ENCODE measurements at regions not wholly inside any gene's neighbourhood (a gene's known extent, or its start where the extent isn't known, plus 50 kb on each side); places are given as distances from the start of the nearest gene placed in this dataset.

GRCh38 chr16:85350146-85350728, 238.0 kb upstream of the CIBAR2 start:
- H3K27me3 Mint-ChIP-seq (ENCODE audit: low read depth in 3 of 3): peaks cover 3 to 13% (median 5%) of the 10 kb centered on the region in 3 donors
- H4K20me1 ChIP-seq (ENCODE audit: insufficient read depth, low read length): no peaks in the 10 kb centered on the region
- WGBS (ENCODE audit: insufficient coverage): 81% methylated on average over 8 of the region's 10 CpGs
- H3K27ac Mint-ChIP-seq: no peak overlapping the region
- H3K27me3 ChIP-seq (ENCODE audit: control insufficient read depth in 2 of 2, insufficient read depth in 2 of 2, low read length in 2 of 2): no peaks in the 10 kb centered on the region
- H3K9me3 Mint-ChIP-seq: peaks cover 0 to 7% (median 2%) of the 10 kb centered on the region in 7 donors
- H3K4me1 Mint-ChIP-seq: no peaks in the 10 kb centered on the region
- H3K4me2 ChIP-seq (replicated peaks; ENCODE audit: extremely low read depth, low read length, poor library complexity, severe bottlenecking): no peak overlapping the region
- H3K36me3 ChIP-seq (replicated peaks in 1 of 2; ENCODE audit: control insufficient read depth in 1 of 2, insufficient read depth in 2 of 2, low read length in 2 of 2): no peaks in the 10 kb centered on the region
- no peaks in the 10 kb centered on the region for H3K4me1 ChIP-seq (ENCODE audit: control insufficient read depth in 1 of 2, insufficient read depth in 2 of 2, low read length in 2 of 2)
- H2AFZ ChIP-seq (ENCODE audit: insufficient read depth, low read depth, low read length, poor library complexity, severe bottlenecking): no peak overlapping the region
- H3K4me3 Mint-ChIP-seq: no peak overlapping the region
- H3K9ac ChIP-seq (ENCODE audit: insufficient read depth, low read length, poor library complexity, severe bottlenecking): no peak overlapping the region
- no peaks in the 10 kb centered on the region for H3K79me2 ChIP-seq (ENCODE audit: insufficient read depth, low read length)
- TF ChIP-seq, protein P1, sequence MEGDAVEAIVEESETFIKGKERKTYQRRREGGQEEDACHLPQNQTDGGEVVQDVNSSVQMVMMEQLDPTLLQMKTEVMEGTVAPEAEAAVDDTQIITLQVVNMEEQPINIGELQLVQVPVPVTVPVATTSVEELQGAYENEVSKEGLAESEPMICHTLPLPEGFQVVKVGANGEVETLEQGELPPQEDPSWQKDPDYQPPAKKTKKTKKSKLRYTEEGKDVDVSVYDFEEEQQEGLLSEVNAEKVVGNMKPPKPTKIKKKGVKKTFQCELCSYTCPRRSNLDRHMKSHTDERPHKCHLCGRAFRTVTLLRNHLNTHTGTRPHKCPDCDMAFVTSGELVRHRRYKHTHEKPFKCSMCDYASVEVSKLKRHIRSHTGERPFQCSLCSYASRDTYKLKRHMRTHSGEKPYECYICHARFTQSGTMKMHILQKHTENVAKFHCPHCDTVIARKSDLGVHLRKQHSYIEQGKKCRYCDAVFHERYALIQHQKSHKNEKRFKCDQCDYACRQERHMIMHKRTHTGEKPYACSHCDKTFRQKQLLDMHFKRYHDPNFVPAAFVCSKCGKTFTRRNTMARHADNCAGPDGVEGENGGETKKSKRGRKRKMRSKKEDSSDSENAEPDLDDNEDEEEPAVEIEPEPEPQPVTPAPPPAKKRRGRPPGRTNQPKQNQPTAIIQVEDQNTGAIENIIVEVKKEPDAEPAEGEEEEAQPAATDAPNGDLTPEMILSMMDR (IDR thresholded peaks at IDR 0.05): no peak
- DNase-seq: no peak
- intact Hi-C loops (cut with micrococcal nuclease): no loop called here
- no peak overlapping the region for H3K27ac ChIP-seq (ENCODE audit: low read depth in 1 of 2, low read length in 2 of 2)
- H3K4me3 ChIP-seq (replicated peaks in 1 of 3; ENCODE audit: low read depth in 2 of 3, low read length in 3 of 3): no peak overlapping the region
- no peaks in the 10 kb centered on the region for H3K36me3 Mint-ChIP-seq
- peaks cover 5 to 6% of the 10 kb centered on the region in 2 donors for H3K9me3 ChIP-seq (replicated peaks in 1 of 2; ENCODE audit: control insufficient read depth in 1 of 2, insufficient read depth in 1 of 2, low read length in 2 of 2)

GRCh38 chr16:85350973-85351372, 238.7 kb upstream of the CIBAR2 start:
- no peaks in the 10 kb centered on the region for H3K4me1 ChIP-seq (ENCODE audit: control insufficient read depth in 1 of 2, insufficient read depth in 2 of 2, low read length in 2 of 2)
- Mint-ChIP-seq H3K36me3 (no peaks in the 10 kb centered on the region), H3K27me3 (ENCODE audit: low read depth in 3 of 3) (peaks cover 3 to 13% (median 3%) of the 10 kb centered on the region in 3 donors), H3K4me1 (no peaks in the 10 kb centered on the region), H3K9me3 (peaks cover 0 to 7% (median 2%) of the 10 kb centered on the region in 7 donors), H3K27ac (no peak overlapping the region), H3K4me3 (no peak overlapping the region)
- peaks cover 5 to 6% of the 10 kb centered on the region in 2 donors for H3K9me3 ChIP-seq (replicated peaks in 1 of 2; ENCODE audit: control insufficient read depth in 1 of 2, insufficient read depth in 1 of 2, low read length in 2 of 2)
- TF ChIP-seq, protein P1 (IDR thresholded peaks at IDR 0.05): no peak
- no peak overlapping the region for H2AFZ ChIP-seq (ENCODE audit: insufficient read depth, low read depth, low read length, poor library complexity, severe bottlenecking)
- no peak overlapping the region for H3K4me2 ChIP-seq (replicated peaks; ENCODE audit: extremely low read depth, low read length, poor library complexity, severe bottlenecking)
- WGBS (ENCODE audit: insufficient coverage): 26% methylated on average over 3 of the region's 4 CpGs
- H3K27ac ChIP-seq (ENCODE audit: low read depth in 1 of 2, low read length in 2 of 2): no peak overlapping the region
- H3K79me2 ChIP-seq (ENCODE audit: insufficient read depth, low read length): no peaks in the 10 kb centered on the region
- intact Hi-C loops (cut with micrococcal nuclease): no loop called here
- no peak for DNase-seq
- no peaks in the 10 kb centered on the region for H4K20me1 ChIP-seq (ENCODE audit: insufficient read depth, low read length)
- no peak overlapping the region for H3K4me3 ChIP-seq (replicated peaks in 1 of 3; ENCODE audit: low read depth in 2 of 3, low read length in 3 of 3)
- H3K27me3 ChIP-seq (ENCODE audit: control insufficient read depth in 2 of 2, insufficient read depth in 2 of 2, low read length in 2 of 2): no peaks in the 10 kb centered on the region
- no peaks in the 10 kb centered on the region for H3K36me3 ChIP-seq (replicated peaks in 1 of 2; ENCODE audit: control insufficient read depth in 1 of 2, insufficient read depth in 2 of 2, low read length in 2 of 2)
- no peak overlapping the region for H3K9ac ChIP-seq (ENCODE audit: insufficient read depth, low read length, poor library complexity, severe bottlenecking)

Measured in CD14-positive monocyte (primary cell).